GM10266 (cell line): ENCODE measurements at regions not wholly inside any gene's neighbourhood (a gene's known extent, or its start where the extent isn't known, plus 50 kb on each side); places are given as distances from the start of the nearest gene placed in this dataset.
"Not testable (repeated sequence)": the region's sequence is repeated elsewhere in the genome, so short reads cannot be mapped to it uniquely, and the experiment has no call there.

Source experiments
- DNase-seq: peaks from one replicate; pipeline ENCODE4 v3.0.0; 2012; ENCODE audit errors: extremely low spot score
- CTCF ChIP-seq: IDR thresholded peaks from 2 replicates; pipeline ENCODE4 v1.5.1; 2012; ENCODE audit warnings: mild to moderate bottlenecking, low read depth; ENCODE audit not compliant: control insufficient read depth, insufficient read depth; ENCODE audit errors: missing control alignments

- no peak for DNase-seq
- TF ChIP-seq CTCF, result no peak
These were observed 111.7 kb downstream of the PCSK1 start for GRCh38 chr5:96321345-96321744.

GRCh38 chr5:96320797-96321196, 112.3 kb downstream of the PCSK1 start:
- no peak for TF ChIP-seq CTCF
- DNase-seq, result no peak

GRCh38 chr5:96319981-96320739, 112.9 kb downstream of the PCSK1 start:
- DNase-seq, result not testable (repeated sequence)

GRCh38 chr5:96318569-96319110, 114.4 kb downstream of the PCSK1 start:
- TF ChIP-seq CTCF, result no peak
- no peak for DNase-seq

- TF ChIP-seq CTCF, result no peak
- no peak for DNase-seq
These were observed 115.1 kb downstream of the PCSK1 start for GRCh38 chr5:96317945-96318344.

- TF ChIP-seq CTCF, result no peak
- no peak for DNase-seq
These were observed 116.6 kb downstream of the PCSK1 start for GRCh38 chr5:96316487-96316886.

- no peak for TF ChIP-seq CTCF
- no peak for DNase-seq
These were observed 117.0 kb downstream of the PCSK1 start for GRCh38 chr5:96316017-96316416.
